Pancreas (tissue), 10 donors: ENCODE measurements at regions not wholly inside any gene's neighbourhood (a gene's known extent, or its start where the extent isn't known, plus 50 kb on each side); places are given as distances from the start of the nearest gene placed in this dataset.

ENCODE experiments used
- ATAC-seq, 4 donors: fragments of 200-7000 bp; cut with Tn5 transposase; one replicate each; pipeline versions ENCODE4 v1.8.0 to v1.9.1; 2020; ENCODE audit warnings: mild to moderate bottlenecking in 4 of 4, moderate library complexity in 4 of 4
- DNase-seq, 6 donors: peaks; one replicate each; pipeline ENCODE4 v3.0.0-alpha.2; 2020
- FAIRE-seq: peaks from 2 replicates; lab custom pipeline; 2012; peaks lifted over from hg19 to GRCh38; lab: Jason Lieb, UNC
- H3K27ac ChIP-seq, 4 donors: fragments of 200-600 bp; sonication (generic); 1 replicate in 3 of 4; 2 replicates in 1 of 4; pipeline versions ENCODE4 v1.5.0 to v1.8.0; 2020
- H3K27me3 ChIP-seq, 4 donors: fragments of 200-600 bp; one replicate each; pipeline ENCODE4 v1.8.0; 2021
- H3K36me3 ChIP-seq, 3 donors: fragments of 200-600 bp; sonication (generic) in 1 of 3; one replicate each; pipeline versions ENCODE4 v1.5.0 to v1.8.0; 2020 to 2021
- H3K4me1 ChIP-seq, 3 donors: fragments of 200-600 bp; one replicate each; pipeline ENCODE4 v1.8.0; 2021
- H3K4me3 ChIP-seq, 4 donors: fragments of 200-600 bp; sonication (generic) in 2 of 4; one replicate each; pipeline versions ENCODE4 v1.5.0 to v1.8.0; 2020 to 2021
- H3K9me3 ChIP-seq, 4 donors: fragments of 200-600 bp; one replicate each; pipeline ENCODE4 v1.8.0; 2021
- WGBS, 2 donors: extraction: QIAGEN DNeasy Blood & Tissue Kit; methylation state at CpG; one replicate each; pipeline ENCODE4 v1.1.7; 2013; 5-methylcytosine and 5-hydroxymethylcytosine counted together
- intact Hi-C, 3 donors: fragments of 100-400 bp; cut with DNase I; formaldehyde crosslinking; loops; one replicate each; pipeline versions ENCODE4 v1.11.1 to v1.14.2; 2022
- TF ChIP-seq, protein P1 (sequence below), 4 donors: fragments of 200-600 bp; sonication (generic) in 3 of 4; IDR thresholded peaks; one replicate each; pipeline versions ENCODE4 v1.5.0 to v1.8.0; 2021; ENCODE audit warnings: antibody characterized with exemption in 4 of 4
- donor health status: healthy with polysubstance abuse.
- donor health status: DM: no; HTN: no; CAD: no; lungs with moderate emphysema.
- donor health status: DM: no; HTN: no; CAD: no.
- donor health status: control.
- donor health status: control.
- donor health status: Bipolar disorder and iron deficiency.
- donor health status: DM: yes; HTN: yes; CAD: no.
- donor health status: DM: no; HTN: no; CAD: no.
- donor health status: DM: no; HTN: no; CAD: no.
- donor health status: DM: yes; HTN: yes; CAD: no.

- no peak for FAIRE-seq
- TF ChIP-seq, protein P1, sequence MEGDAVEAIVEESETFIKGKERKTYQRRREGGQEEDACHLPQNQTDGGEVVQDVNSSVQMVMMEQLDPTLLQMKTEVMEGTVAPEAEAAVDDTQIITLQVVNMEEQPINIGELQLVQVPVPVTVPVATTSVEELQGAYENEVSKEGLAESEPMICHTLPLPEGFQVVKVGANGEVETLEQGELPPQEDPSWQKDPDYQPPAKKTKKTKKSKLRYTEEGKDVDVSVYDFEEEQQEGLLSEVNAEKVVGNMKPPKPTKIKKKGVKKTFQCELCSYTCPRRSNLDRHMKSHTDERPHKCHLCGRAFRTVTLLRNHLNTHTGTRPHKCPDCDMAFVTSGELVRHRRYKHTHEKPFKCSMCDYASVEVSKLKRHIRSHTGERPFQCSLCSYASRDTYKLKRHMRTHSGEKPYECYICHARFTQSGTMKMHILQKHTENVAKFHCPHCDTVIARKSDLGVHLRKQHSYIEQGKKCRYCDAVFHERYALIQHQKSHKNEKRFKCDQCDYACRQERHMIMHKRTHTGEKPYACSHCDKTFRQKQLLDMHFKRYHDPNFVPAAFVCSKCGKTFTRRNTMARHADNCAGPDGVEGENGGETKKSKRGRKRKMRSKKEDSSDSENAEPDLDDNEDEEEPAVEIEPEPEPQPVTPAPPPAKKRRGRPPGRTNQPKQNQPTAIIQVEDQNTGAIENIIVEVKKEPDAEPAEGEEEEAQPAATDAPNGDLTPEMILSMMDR (IDR thresholded peaks at IDR 0.05) = no peak
Observed at GRCh38 chr4:181594188-181594587, 649.0 kb upstream of the TENM3 start.

GRCh38 chr4:181595716-181596115 is 647.5 kb upstream of the TENM3 start:
- Histone ChIP-seq H3K27me3 (peaks cover 0 to 6% (median 0%) of the 10 kb centered on the region in 4 donors), H3K4me1 (no peaks in the 10 kb centered on the region), H3K9me3 (no peaks in the 10 kb centered on the region), H3K27ac (no peak overlapping the region), H3K36me3 (no peaks in the 10 kb centered on the region), H3K4me3 (no peak overlapping the region)
- FAIRE-seq (no peak), DNase-seq (no peak), ATAC-seq (no peak)
- intact Hi-C loops = no loop called here
- TF ChIP-seq, protein P1 (IDR thresholded peaks at IDR 0.05) = no peak
- WGBS, 2 donors = 42 to 49% methylated on average over 5 of the region's 5 CpGs

More at GRCh38 chr4:181594188-181594587, 649.0 kb upstream of the TENM3 start:
- H3K36me3 ChIP-seq = no peaks in the 10 kb centered on the region
- peaks cover 0 to 6% (median 0%) of the 10 kb centered on the region in 4 donors for H3K27me3 ChIP-seq
- H3K9me3 ChIP-seq = no peaks in the 10 kb centered on the region
- H3K4me1 ChIP-seq = no peaks in the 10 kb centered on the region
- intact Hi-C loops = no loop called here
- ATAC-seq (no peak), DNase-seq (no peak)
- no peak overlapping the region for H3K4me3 ChIP-seq
- H3K27ac ChIP-seq = no peak overlapping the region

DNA sequence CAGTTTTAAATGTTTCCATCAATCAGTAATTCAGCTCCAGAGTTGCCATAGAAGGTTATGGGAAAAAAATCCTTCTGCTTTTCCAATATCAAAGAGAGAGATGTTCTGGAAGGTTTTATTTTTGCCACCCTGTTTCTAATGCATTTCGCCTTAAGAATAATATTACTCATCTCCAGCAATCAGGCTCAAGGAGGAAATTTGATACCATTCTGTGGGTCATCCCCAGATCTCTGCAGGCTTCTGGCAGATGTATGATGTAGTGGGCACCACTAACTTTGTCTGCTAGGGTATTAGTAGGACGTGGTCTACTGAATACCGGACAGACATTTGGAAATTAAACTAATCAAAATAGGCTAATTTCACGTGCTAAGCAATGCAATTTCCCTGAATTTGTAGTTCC is 645.4 kb upstream of the TENM3 start:
- Histone ChIP-seq H3K27me3 (peaks cover 0 to 6% (median 0%) of the 10 kb centered on the region in 4 donors), H3K27ac (no peak overlapping the region), H3K36me3 (no peaks in the 10 kb centered on the region), H3K4me1 (no peaks in the 10 kb centered on the region), H3K9me3 (no peaks in the 10 kb centered on the region), H3K4me3 (no peak overlapping the region)
- TF ChIP-seq, protein P1 (IDR thresholded peaks at IDR 0.05) = no peak
- intact Hi-C loops = no loop called here
- ATAC-seq = no peak
- no peak for DNase-seq
- no peak for FAIRE-seq
- 56 to 69% methylated on average over 4 of the region's 4 CpGs for WGBS, 2 donors

DNA sequence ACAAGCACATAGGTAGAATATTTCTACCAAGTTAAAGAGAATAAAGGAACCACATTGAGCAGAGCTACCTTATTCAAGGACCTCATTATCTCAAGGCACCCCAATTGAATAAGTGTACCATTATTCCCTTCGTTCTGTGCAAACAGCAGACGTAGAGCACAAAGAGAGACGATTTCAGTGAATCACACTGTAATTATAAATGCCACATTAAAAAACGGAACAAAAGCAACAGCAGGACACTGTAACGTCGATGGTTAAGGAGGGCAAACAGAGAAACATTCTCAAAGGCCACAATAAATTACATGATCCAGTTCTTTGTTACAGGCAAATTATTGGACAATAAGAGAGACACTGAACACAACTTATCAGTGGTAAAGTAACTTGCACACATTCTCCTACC is 644.1 kb upstream of the TENM3 start:
- TF ChIP-seq, protein P1 (IDR thresholded peaks at IDR 0.05) = no peak
- H3K4me1 ChIP-seq = no peaks in the 10 kb centered on the region
- H3K9me3 ChIP-seq = no peaks in the 10 kb centered on the region
- H3K4me3 ChIP-seq = no peak overlapping the region
- FAIRE-seq = no peak
- ATAC-seq = no peak
- WGBS, 2 donors = 50 to 52% methylated on average over 6 of the region's 6 CpGs
- no peak overlapping the region for H3K27ac ChIP-seq
- H3K36me3 ChIP-seq = no peaks in the 10 kb centered on the region
- intact Hi-C loops = no loop called here
- H3K27me3 ChIP-seq = peaks cover 0 to 6% (median 0%) of the 10 kb centered on the region in 4 donors
- DNase-seq = no peak

DNA sequence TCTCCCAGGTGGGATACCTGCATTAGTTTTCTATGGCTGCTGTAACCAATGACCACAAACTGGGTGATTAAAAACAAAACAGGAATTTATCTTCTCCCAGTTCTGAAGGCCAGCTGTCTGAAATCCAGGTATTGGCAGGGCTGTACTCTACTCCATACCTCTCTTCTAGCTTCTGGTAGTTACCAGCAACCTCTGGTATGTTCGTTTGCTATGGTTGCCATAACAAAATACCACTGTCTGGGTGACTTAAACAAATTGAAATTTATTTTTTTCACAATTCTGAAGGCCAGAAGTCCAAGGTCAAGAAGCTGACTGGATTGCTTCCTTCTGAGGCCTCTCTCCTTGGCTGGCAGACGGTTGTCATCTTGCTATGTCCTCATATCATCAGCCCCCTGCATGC is 642.1 kb upstream of the TENM3 start:
- no peak for DNase-seq
- intact Hi-C loops = no loop called here
- FAIRE-seq = no peak

More for the DNA sequence above, 642.1 kb upstream of the TENM3 start:
- Histone ChIP-seq H3K9me3 (no peaks in the 10 kb centered on the region), H3K27ac (no peak overlapping the region), H3K4me3 (no peak overlapping the region), H3K27me3 (peaks cover 0 to 6% (median 0%) of the 10 kb centered on the region in 4 donors), H3K4me1 (no peaks in the 10 kb centered on the region), H3K36me3 (no peaks in the 10 kb centered on the region)
- WGBS, 2 donors = 27 to 45% methylated on average over 2 of the region's 2 CpGs
- ATAC-seq = no peak
- TF ChIP-seq, protein P1 (IDR thresholded peaks at IDR 0.05) = no peak
